Vagina (tissue), 2 donors: ENCODE measurements at regions not wholly inside any gene's neighbourhood (a gene's known extent, or its start where the extent isn't known, plus 50 kb on each side); places are given as distances from the start of the nearest gene placed in this dataset.

Source experiments
- DNase-seq, 2 donors: peaks; one replicate each; pipeline ENCODE4 v3.0.0-alpha.2; 2017; ENCODE audit errors: extremely low spot score in 2 of 2
- H3K27ac ChIP-seq: fragments of 200-600 bp; sonication (generic); one replicate; pipeline ENCODE4 v1.5.1; 2019
- H3K27me3 ChIP-seq: fragments of 200-600 bp; sonication (generic); one replicate; pipeline ENCODE4 v1.5.1; 2019
- H3K36me3 ChIP-seq, 2 donors: fragments of 200-600 bp; sonication (generic); one replicate each; pipeline ENCODE4 v1.5.1; 2017 to 2019
- H3K4me1 ChIP-seq: fragments of 200-600 bp; sonication (generic); one replicate; pipeline ENCODE4 v1.5.1; 2019
- H3K4me3 ChIP-seq, 2 donors: fragments of 200-600 bp; sonication (generic); 1 replicate in 1 of 2; 2 replicates in 1 of 2; pipeline ENCODE4 v1.5.1; 2016 to 2019
- H3K9me3 ChIP-seq: fragments of 200-600 bp; sonication (generic); one replicate; pipeline ENCODE4 v1.5.1; 2019
- POLR2A ChIP-seq, 2 donors: fragments of 450-650 bp; IDR thresholded peaks; one replicate each; pipeline ENCODE4 v1.6.1; 2017; ENCODE audit warnings: antibody characterized with exemption in 2 of 2, mild to moderate bottlenecking in 2 of 2, moderate library complexity in 2 of 2
- POLR2AphosphoS5 ChIP-seq, 2 donors: sonication (generic); formaldehyde crosslinking; IDR thresholded peaks; one replicate each; pipeline ENCODE4 v1.9.0; 2017; ENCODE audit warnings: antibody characterized with exemption in 2 of 2, mild to moderate bottlenecking in 2 of 2, low read depth in 1 of 2; ENCODE audit not compliant: insufficient read depth in 1 of 2
- intact Hi-C: fragments of 100-400 bp; cut with DNase I; formaldehyde crosslinking; loops from one replicate; pipeline ENCODE4 v1.15.1; 2023
- TF ChIP-seq, protein P1 (sequence below), 3 experiments: fragments of 450-650 bp in 2 of 3; fragments of 200-600 bp in 1 of 3; sonication (generic) in 1 of 3; IDR thresholded peaks; one replicate each; pipeline ENCODE4 v1.5.1; 2017 to 2019; ENCODE audit warnings: antibody characterized with exemption in 3 of 3, mild to moderate bottlenecking in 2 of 3, moderate library complexity in 2 of 3

DNA sequence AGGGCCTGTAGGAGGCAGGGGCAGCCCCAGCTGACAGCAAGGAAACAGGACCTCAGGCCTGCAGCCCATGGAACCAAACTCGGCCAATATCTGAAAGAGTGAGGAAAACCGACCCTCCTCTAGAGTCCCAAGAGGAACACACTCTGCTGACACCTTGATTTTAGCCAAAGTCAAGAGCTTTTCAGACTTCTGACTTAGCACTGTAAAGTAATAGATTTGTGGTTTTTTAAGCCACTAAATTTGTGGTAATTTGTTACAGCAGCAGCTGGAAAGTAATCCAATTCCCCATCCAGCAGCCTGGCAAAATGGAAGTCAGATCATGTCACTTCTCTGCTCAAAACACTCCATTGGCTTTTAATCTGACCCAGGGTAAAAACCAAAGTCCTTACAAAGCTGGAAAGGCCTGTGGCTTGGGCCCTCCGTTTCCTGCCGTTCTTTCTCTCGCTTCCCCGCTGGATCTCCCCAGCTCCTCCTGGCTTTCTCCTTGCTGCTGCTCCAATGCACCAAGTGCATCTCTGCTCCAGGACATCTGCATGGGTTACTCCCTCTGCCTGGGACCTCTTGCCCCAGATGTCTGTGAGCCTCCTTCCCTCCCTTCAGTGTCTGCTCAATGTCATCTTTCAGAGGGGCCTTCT lies 79.0 kb downstream of the C5orf15 start:
- no peaks in the 10 kb centered on the region for H3K4me1 ChIP-seq
- DNase-seq, result no peak
- no peaks in the 10 kb centered on the region for H3K27me3 ChIP-seq
- TF ChIP-seq, protein P1, sequence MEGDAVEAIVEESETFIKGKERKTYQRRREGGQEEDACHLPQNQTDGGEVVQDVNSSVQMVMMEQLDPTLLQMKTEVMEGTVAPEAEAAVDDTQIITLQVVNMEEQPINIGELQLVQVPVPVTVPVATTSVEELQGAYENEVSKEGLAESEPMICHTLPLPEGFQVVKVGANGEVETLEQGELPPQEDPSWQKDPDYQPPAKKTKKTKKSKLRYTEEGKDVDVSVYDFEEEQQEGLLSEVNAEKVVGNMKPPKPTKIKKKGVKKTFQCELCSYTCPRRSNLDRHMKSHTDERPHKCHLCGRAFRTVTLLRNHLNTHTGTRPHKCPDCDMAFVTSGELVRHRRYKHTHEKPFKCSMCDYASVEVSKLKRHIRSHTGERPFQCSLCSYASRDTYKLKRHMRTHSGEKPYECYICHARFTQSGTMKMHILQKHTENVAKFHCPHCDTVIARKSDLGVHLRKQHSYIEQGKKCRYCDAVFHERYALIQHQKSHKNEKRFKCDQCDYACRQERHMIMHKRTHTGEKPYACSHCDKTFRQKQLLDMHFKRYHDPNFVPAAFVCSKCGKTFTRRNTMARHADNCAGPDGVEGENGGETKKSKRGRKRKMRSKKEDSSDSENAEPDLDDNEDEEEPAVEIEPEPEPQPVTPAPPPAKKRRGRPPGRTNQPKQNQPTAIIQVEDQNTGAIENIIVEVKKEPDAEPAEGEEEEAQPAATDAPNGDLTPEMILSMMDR (IDR thresholded peaks at IDR 0.05), result no peak
- TF ChIP-seq POLR2AphosphoS5 (IDR thresholded peaks at IDR 0.05; ENCODE audit: insufficient read depth in 1 of 2, low read depth in 1 of 2) (no peak), POLR2A (IDR thresholded peaks at IDR 0.05) (no peak)
- intact Hi-C loops, result no loop called here
- no peak overlapping the region for H3K4me3 ChIP-seq
- no peaks in the 10 kb centered on the region for H3K9me3 ChIP-seq
- H3K27ac ChIP-seq, result no peak overlapping the region
- H3K36me3 ChIP-seq, result no peaks in the 10 kb centered on the region

DNA sequence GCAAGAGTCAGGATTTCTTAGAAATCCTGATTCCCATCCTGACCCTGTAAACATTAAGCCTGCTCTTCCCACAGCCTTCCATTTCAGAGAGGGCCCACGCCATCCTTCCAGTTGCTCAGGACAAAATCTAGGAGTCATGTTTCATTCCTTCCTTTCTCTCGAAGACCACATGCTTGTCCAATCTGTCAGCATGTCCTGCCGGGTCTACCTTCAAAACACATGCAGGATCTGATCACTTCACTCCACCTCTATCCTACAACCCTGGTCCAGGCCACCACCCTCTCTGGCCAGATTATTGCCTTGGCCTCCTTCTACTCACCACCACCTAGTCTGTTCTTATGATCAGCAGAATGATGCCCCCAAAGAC lies 79.8 kb downstream of the C5orf15 start:
- intact Hi-C loops, result no loop called here

DNA sequence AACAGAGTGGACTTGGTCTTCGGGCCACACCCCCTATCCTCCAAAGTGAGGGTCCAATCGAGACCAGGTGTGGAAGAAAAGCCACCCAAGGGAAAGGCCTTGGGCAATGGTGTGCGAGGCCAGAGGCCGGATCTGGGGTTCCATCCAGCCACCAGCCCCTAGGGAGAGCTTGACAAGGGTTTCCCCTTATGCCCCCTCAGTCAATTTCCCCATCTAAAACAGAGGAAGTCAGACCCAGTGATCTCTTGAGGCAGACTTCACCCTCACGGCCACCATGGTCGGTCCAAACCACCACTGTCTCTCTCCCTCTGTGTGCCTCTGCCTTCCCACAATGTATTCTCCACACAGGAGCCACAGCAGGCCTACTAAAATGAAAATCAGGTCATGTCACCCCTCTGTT lies 82.9 kb downstream of the C5orf15 start:
- no peak overlapping the region for H3K27ac ChIP-seq
- TF ChIP-seq POLR2A (IDR thresholded peaks at IDR 0.05) (no peak), POLR2AphosphoS5 (IDR thresholded peaks at IDR 0.05; ENCODE audit: insufficient read depth in 1 of 2, low read depth in 1 of 2) (no peak)
- H3K4me3 ChIP-seq, result no peak overlapping the region
- no peaks in the 10 kb centered on the region for H3K9me3 ChIP-seq
- intact Hi-C loops, result no loop called here
- DNase-seq, result no peak
- H3K4me1 ChIP-seq, result no peaks in the 10 kb centered on the region
- no peaks in the 10 kb centered on the region for H3K36me3 ChIP-seq
- H3K27me3 ChIP-seq, result no peaks in the 10 kb centered on the region

More for the DNA sequence above, 79.8 kb downstream of the C5orf15 start:
- H3K27me3 ChIP-seq, result no peaks in the 10 kb centered on the region
- no peak for DNase-seq
- no peaks in the 10 kb centered on the region for H3K36me3 ChIP-seq
- H3K4me3 ChIP-seq, result no peak overlapping the region
- no peaks in the 10 kb centered on the region for H3K4me1 ChIP-seq
- H3K27ac ChIP-seq, result no peak overlapping the region
- TF ChIP-seq, protein P1 (IDR thresholded peaks at IDR 0.05), result no peak
- no peak for TF ChIP-seq POLR2A (IDR thresholded peaks at IDR 0.05)
- no peak for TF ChIP-seq POLR2AphosphoS5 (IDR thresholded peaks at IDR 0.05; ENCODE audit: insufficient read depth in 1 of 2, low read depth in 1 of 2)
- H3K9me3 ChIP-seq, result no peaks in the 10 kb centered on the region

GRCh38 chr5:133884569-133885311 lies 83.7 kb downstream of the C5orf15 start:
- no peak overlapping the region for H3K27ac ChIP-seq
- H3K4me1 ChIP-seq, result no peaks in the 10 kb centered on the region
- no peak overlapping the region for H3K4me3 ChIP-seq
- intact Hi-C loops, result no loop called here
- H3K27me3 ChIP-seq, result no peaks in the 10 kb centered on the region
- H3K9me3 ChIP-seq, result no peaks in the 10 kb centered on the region
- no peaks in the 10 kb centered on the region for H3K36me3 ChIP-seq
- no peak for DNase-seq
- TF ChIP-seq POLR2AphosphoS5 (IDR thresholded peaks at IDR 0.05; ENCODE audit: insufficient read depth in 1 of 2, low read depth in 1 of 2) (no peak), POLR2A (IDR thresholded peaks at IDR 0.05) (no peak)
- TF ChIP-seq, protein P1 (IDR thresholded peaks at IDR 0.05), result no peak

- no peaks in the 10 kb centered on the region for H3K9me3 ChIP-seq
- H3K36me3 ChIP-seq, result no peaks in the 10 kb centered on the region
- no peak for TF ChIP-seq POLR2AphosphoS5 (IDR thresholded peaks at IDR 0.05; ENCODE audit: insufficient read depth in 1 of 2, low read depth in 1 of 2)
- TF ChIP-seq, protein P1 (IDR thresholded peaks at IDR 0.05), result no peak
- no peak for TF ChIP-seq POLR2A (IDR thresholded peaks at IDR 0.05)
- no peaks in the 10 kb centered on the region for H3K27me3 ChIP-seq
- H3K4me3 ChIP-seq, result no peak overlapping the region
- intact Hi-C loops, result no loop called here
- no peaks in the 10 kb centered on the region for H3K4me1 ChIP-seq
- no peak overlapping the region for H3K27ac ChIP-seq
- no peak for DNase-seq
Observed at GRCh38 chr5:133883916-133884315, 84.5 kb downstream of the C5orf15 start.
